IMR-90 (cell line): ENCODE measurements at regions not wholly inside any gene's neighbourhood (a gene's known extent, or its start where the extent isn't known, plus 50 kb on each side); places are given as distances from the start of the nearest gene placed in this dataset.
"Not testable (repeated sequence)": the region's sequence is repeated elsewhere in the genome, so short reads cannot be mapped to it uniquely, and the experiment has no call there.

Source experiments
- ATAC-seq: fragments of 200-7000 bp; cut with Tn5 transposase; 2 replicates; pipeline ENCODE4 v1.9.1; 2020; ENCODE audit warnings: low read depth, mild to moderate bottlenecking, moderate library complexity
- BruUV-seq: library from RNA; stranded (reverse); fragments of 400-500 nt; replicated peaks from 2 replicates; lab custom pipeline; 2021; lab: Mats Ljungman, UMichigan
- CTCF ChIA-PET: fragments of 300-600 bp; formaldehyde crosslinking; extraction: SDS; loops from one replicate; lab custom pipeline; 2021; ENCODE audit warnings: antibody characterized with exemption; lab: Yijun Ruan, JAX
- POLR2A ChIA-PET: fragments of 300-600 bp; sonication (Branson Sonifier 250); formaldehyde crosslinking; loops from one replicate; lab custom pipeline; 2022; ENCODE audit warnings: antibody characterized with exemption; ENCODE audit not compliant: unreplicated experiment; lab: Charles Lee
- DNase-seq: peaks from one replicate; pipeline ENCODE4 v3.0.0; 2013
- H2AFZ ChIP-seq: replicated peaks from 2 replicates; pipeline ENCODE3; 2013; ENCODE audit warnings: low read length, mild to moderate bottlenecking; ENCODE audit not compliant: poor library complexity
- H2AK5ac ChIP-seq: 2 replicates; pipeline ENCODE4 v1.6.1; 2013; ENCODE audit warnings: low read depth, low read length, inconsistent platforms
- H2AK9ac ChIP-seq: replicated peaks from 2 replicates; pipeline ENCODE3; 2013; ENCODE audit warnings: mild to moderate bottlenecking, low read depth, low read length, moderate library complexity; ENCODE audit not compliant: poor library complexity
- H2BK120ac ChIP-seq: 2 replicates; pipeline ENCODE4 v1.6.1; 2013; ENCODE audit warnings: low read depth, low read length, inconsistent platforms
- H2BK15ac ChIP-seq: 3 replicates; pipeline ENCODE4 v1.6.1; 2013; ENCODE audit warnings: low read depth, low read length, inconsistent platforms
- H2BK20ac ChIP-seq: 2 replicates; pipeline ENCODE4 v1.6.1; 2013; ENCODE audit warnings: low read depth, mild to moderate bottlenecking, inconsistent platforms, low read length, moderate library complexity
- H2BK5ac ChIP-seq: 2 replicates; pipeline ENCODE4 v1.6.1; 2013; ENCODE audit warnings: mild to moderate bottlenecking, low read depth, low read length, inconsistent platforms; ENCODE audit not compliant: poor library complexity, severe bottlenecking
- H3K14ac ChIP-seq: replicated peaks from 2 replicates; pipeline ENCODE4 v1.6.1; 2013; ENCODE audit warnings: low read depth, low read length, inconsistent platforms
- H3K18ac ChIP-seq: 2 replicates; pipeline ENCODE4 v1.6.1; 2013; ENCODE audit warnings: low read depth, low read length, control low read depth
- H3K23ac ChIP-seq: 2 replicates; pipeline ENCODE4 v1.6.1; 2013; ENCODE audit warnings: low read depth, low read length, inconsistent platforms
- H3K27ac ChIP-seq: 2 replicates; pipeline ENCODE4 v1.5.1; 2013; ENCODE audit warnings: mild to moderate bottlenecking, control low read depth, low read length; ENCODE audit not compliant: insufficient read depth
- H3K27me3 ChIP-seq: 2 replicates; pipeline ENCODE4 v1.6.1; 2013; ENCODE audit warnings: low read length; ENCODE audit not compliant: control insufficient read depth, insufficient read depth
- H3K36me3 ChIP-seq: 2 replicates; pipeline ENCODE4 v1.6.1; 2013; ENCODE audit warnings: low read length, mixed read lengths; ENCODE audit not compliant: control insufficient read depth, insufficient read depth
- H3K4ac ChIP-seq: 2 replicates; pipeline ENCODE4 v1.6.1; 2013; ENCODE audit warnings: low read depth, low read length, inconsistent platforms
- H3K4me1 ChIP-seq: 2 replicates; pipeline ENCODE4 v1.6.1; 2013; ENCODE audit warnings: low read length, mixed read lengths; ENCODE audit not compliant: control insufficient read depth, insufficient read depth
- H3K4me2 ChIP-seq: 2 replicates; pipeline ENCODE4 v1.6.1; 2013; ENCODE audit warnings: low read depth, mild to moderate bottlenecking, control low read depth, low read length, moderate library complexity
- H3K4me3 ChIP-seq: 2 replicates; pipeline ENCODE4 v1.5.1; 2013; ENCODE audit warnings: low read depth, mild to moderate bottlenecking, control low read depth, low read length, moderate library complexity; ENCODE audit not compliant: insufficient read depth
- H3K56ac ChIP-seq: 2 replicates; pipeline ENCODE4 v1.6.1; 2013; ENCODE audit warnings: low read length, inconsistent platforms; ENCODE audit not compliant: insufficient read depth; ENCODE audit errors: extremely low read depth
- H3K79me1 ChIP-seq, 2 experiments: 2 replicates each; pipeline ENCODE4 v1.6.1; 2013; ENCODE audit warnings: low read length in 2 of 2, inconsistent platforms in 1 of 2, low read depth in 1 of 2
- H3K9ac ChIP-seq: 2 replicates; pipeline ENCODE4 v1.6.1; 2013; ENCODE audit warnings: low read depth, low read length, control low read depth
- H3K9me1 ChIP-seq: 2 replicates; pipeline ENCODE4 v1.6.1; 2013; ENCODE audit warnings: low read length, inconsistent platforms; ENCODE audit not compliant: insufficient read depth
- H3K9me3 ChIP-seq: 2 replicates; pipeline ENCODE4 v1.6.1; 2013; ENCODE audit warnings: low read length; ENCODE audit not compliant: control insufficient read depth, insufficient read depth
- H4K20me1 ChIP-seq: 2 replicates; pipeline ENCODE4 v1.6.1; 2013; ENCODE audit warnings: low read length, inconsistent platforms; ENCODE audit not compliant: insufficient read depth
- H4K5ac ChIP-seq: 2 replicates; pipeline ENCODE4 v1.6.1; 2013; ENCODE audit warnings: mild to moderate bottlenecking, low read depth, low read length, control low read depth
- H4K8ac ChIP-seq, 2 experiments: 2 replicates each; pipeline ENCODE4 v1.6.1; 2013; ENCODE audit warnings: low read depth in 2 of 2, low read length in 2 of 2, control low read depth in 1 of 2, inconsistent platforms in 1 of 2
- H4K91ac ChIP-seq: 2 replicates; pipeline ENCODE4 v1.6.1; 2013; ENCODE audit warnings: low read depth, low read length, inconsistent platforms; ENCODE audit not compliant: insufficient read depth
- WGBS, 2 experiments: methylation state at CpG; one replicate each; pipeline versions ENCODE4 v1.1.5 to v1.1.7; 2013; ENCODE audit warnings: missing lambda C conversion rate in 2 of 2; ENCODE audit not compliant: insufficient read length in 1 of 2; ENCODE audit errors: extremely low coverage in 2 of 2; 5-methylcytosine and 5-hydroxymethylcytosine counted together
- dilution Hi-C: fragments of 300-500 bp; cut with HindIII; formaldehyde crosslinking; loops from one replicate; pipeline ENCODE4 v1.14.3; 2018; ENCODE audit warnings: low sequenced_read_pairs; ENCODE audit not compliant: unreplicated experiment
- in situ Hi-C: fragments of 300-500 bp; cut with MboI; formaldehyde crosslinking; loops from 3 replicates; pipeline ENCODE4 v1.14.3; 2019; ENCODE audit warnings: low sequenced_read_pairs, inconsistent platforms, mixed read lengths
- intact Hi-C: fragments of 100-400 bp; cut with micrococcal nuclease; formaldehyde crosslinking; loops from 2 replicates; pipeline ENCODE4 v1.10.0; 2022

DNA sequence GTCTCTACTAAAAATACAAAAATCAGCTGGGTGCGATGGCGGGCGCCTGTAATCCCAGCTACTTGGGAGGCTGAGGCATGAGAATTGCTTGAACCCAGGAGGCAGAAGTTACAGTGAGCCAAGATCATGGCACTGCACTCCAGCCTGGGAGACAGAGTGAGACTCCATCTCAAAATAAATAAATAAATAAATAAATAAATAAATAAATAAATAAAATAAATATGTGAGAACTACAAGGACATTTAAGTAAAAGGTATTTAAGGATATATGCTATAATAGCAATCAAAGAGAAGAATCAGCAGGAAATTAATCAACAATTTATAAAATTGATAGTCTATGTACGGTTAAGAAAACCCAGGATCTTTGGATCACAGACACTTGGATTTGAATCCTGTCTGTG, 154.0 kb upstream of the MPDZ start:
- H4K5ac ChIP-seq, H4K8ac ChIP-seq, H3K4me2 ChIP-seq, ATAC-seq, H3K9me3 ChIP-seq, H2AK9ac ChIP-seq, H4K20me1 ChIP-seq, H3K18ac ChIP-seq, H2BK15ac ChIP-seq, H3K56ac ChIP-seq, H3K4me1 ChIP-seq, H3K36me3 ChIP-seq, CTCF ChIA-PET, H3K9ac ChIP-seq, H3K79me1 ChIP-seq, intact Hi-C loops, H3K4me3 ChIP-seq, DNase-seq, H2AK5ac ChIP-seq, H4K91ac ChIP-seq, POLR2A ChIA-PET, H3K4ac ChIP-seq, H2BK20ac ChIP-seq, in situ Hi-C loops, H3K27ac ChIP-seq, H2BK5ac ChIP-seq, H3K9me1 ChIP-seq, H2AFZ ChIP-seq, H2BK120ac ChIP-seq, BruUV-seq, H3K23ac ChIP-seq, H3K14ac ChIP-seq: not testable (repeated sequence)
- no CpG with 5 or more reads among the region's 4 CpGs for WGBS, 2 experiments
- dilution Hi-C loops = loop anchor here (25.0 kb wide), 1 partner anchor 1004 kb away; no protein-coding TSS in a partner anchor
- H3K27me3 ChIP-seq = peaks cover 10% of the 10 kb centered on the region
